Stomach (tissue), 8 donors: ENCODE measurements at regions not wholly inside any gene's neighbourhood (a gene's known extent, or its start where the extent isn't known, plus 50 kb on each side); places are given as distances from the start of the nearest gene placed in this dataset.

Experiments
- DNase-seq, 2 donors: peaks; one replicate each; pipeline versions ENCODE4 v3.0.0 to v3.0.0-alpha.2; 2013 to 2019
- H3K27ac ChIP-seq, 5 donors: fragments of 200-600 bp in 4 of 5; sonication (generic) in 4 of 5; one replicate each; pipeline ENCODE4 v1.5.1; 2013 to 2019; ENCODE audit warnings: mild to moderate bottlenecking in 1 of 5, moderate library complexity in 1 of 5
- H3K27me3 ChIP-seq, 3 donors: fragments of 200-600 bp; sonication (generic); one replicate each; pipeline ENCODE4 v1.5.1; 2017 to 2019; ENCODE audit warnings: mixed run types in 1 of 3
- H3K36me3 ChIP-seq, 4 donors: fragments of 200-600 bp; sonication (generic); 1 replicate in 3 of 4; 2 replicates in 1 of 4; pipeline ENCODE4 v1.5.1; 2016 to 2019
- H3K4me1 ChIP-seq, 4 donors: fragments of 200-600 bp; sonication (generic); one replicate each; pipeline ENCODE4 v1.5.1; 2016 to 2019
- H3K4me3 ChIP-seq, 4 donors: fragments of 200-600 bp; sonication (generic) in 3 of 4; one replicate each; pipeline ENCODE4 v1.5.1; 2016 to 2019; ENCODE audit warnings: mild to moderate bottlenecking in 1 of 4
- H3K9me3 ChIP-seq, 4 donors: fragments of 200-600 bp; sonication (generic); one replicate each; pipeline ENCODE4 v1.5.1; 2016 to 2019
- CTCF ChIP-seq, 7 experiments: fragments of 450-650 bp in 4 of 7; fragments of 200-600 bp in 3 of 7; sonication (generic) in 3 of 7; IDR thresholded peaks; one replicate each; pipeline ENCODE4 v1.5.1; 2016 to 2019; ENCODE audit warnings: antibody characterized with exemption in 7 of 7, control low read depth in 2 of 7, mild to moderate bottlenecking in 1 of 7
- EP300 ChIP-seq: sonication (generic); formaldehyde crosslinking; IDR thresholded peaks from one replicate; pipeline ENCODE4 v1.6.1; 2017; ENCODE audit warnings: antibody characterized with exemption
- POLR2A ChIP-seq, 4 donors: fragments of 450-650 bp; IDR thresholded peaks; one replicate each; pipeline ENCODE4 v1.6.1; 2016; ENCODE audit warnings: antibody characterized with exemption in 4 of 4, control low read depth in 2 of 4, mild to moderate bottlenecking in 1 of 4, moderate library complexity in 1 of 4
- POLR2AphosphoS5 ChIP-seq, 3 donors: sonication (generic); formaldehyde crosslinking; IDR thresholded peaks; one replicate each; pipeline ENCODE4 v1.6.1; 2016; ENCODE audit warnings: antibody characterized with exemption in 3 of 3
- WGBS, 5 donors: extraction: QIAGEN DNeasy Blood & Tissue Kit in 3 of 5; methylation state at CpG; one replicate each; pipeline versions ENCODE4 v1.1.5 to v1.1.7; 2013 to 2018; 5-methylcytosine and 5-hydroxymethylcytosine counted together
- intact Hi-C: fragments of 100-400 bp; cut with DNase I; formaldehyde crosslinking; loops from one replicate; pipeline ENCODE4 v1.15.1; 2023; ENCODE audit warnings: low total_unique reads
- donor health status: healthy with polysubstance abuse.
- donor health status: Bipolar disorder and iron deficiency.
- donor health status: healthy.

GRCh38 chr12:14194572-14194971 is 170.9 kb upstream of the ATF7IP start:
- no peaks in the 10 kb centered on the region for H3K4me1 ChIP-seq
- H3K27me3 ChIP-seq: no peaks in the 10 kb centered on the region
- no peak overlapping the region for H3K27ac ChIP-seq
- H3K9me3 ChIP-seq: no peaks in the 10 kb centered on the region
- no peak for DNase-seq
- intact Hi-C loops: no loop called here
- TF ChIP-seq POLR2AphosphoS5 (IDR thresholded peaks at IDR 0.05): no peak
- no peak for TF ChIP-seq CTCF (IDR thresholded peaks at IDR 0.05)
- TF ChIP-seq POLR2A (IDR thresholded peaks at IDR 0.05): no peak
- no peak for TF ChIP-seq EP300
- H3K4me3 ChIP-seq: no peak overlapping the region
- H3K36me3 ChIP-seq: no peaks in the 10 kb centered on the region
- 89 to 95% (median 93%) methylated on average over 11 of the region's 11 CpGs for WGBS, 5 donors

GRCh38 chr12:14199455-14200198 is 165.9 kb upstream of the ATF7IP start:
- Histone ChIP-seq H3K4me1 (no peaks in the 10 kb centered on the region), H3K4me3 (no peak overlapping the region), H3K27ac (no peak overlapping the region), H3K27me3 (no peaks in the 10 kb centered on the region), H3K36me3 (no peaks in the 10 kb centered on the region), H3K9me3 (no peaks in the 10 kb centered on the region)
- no peak for TF ChIP-seq EP300
- TF ChIP-seq POLR2A (IDR thresholded peaks at IDR 0.05): no peak
- no peak for TF ChIP-seq POLR2AphosphoS5 (IDR thresholded peaks at IDR 0.05)
- no peak for TF ChIP-seq CTCF (IDR thresholded peaks at IDR 0.05)
- intact Hi-C loops: no loop called here
- WGBS, 5 donors: 50 to 72% (median 56%) methylated on average over 4 of the region's 4 CpGs
- DNase-seq: no peak

- no peaks in the 10 kb centered on the region for H3K27me3 ChIP-seq
- no peak overlapping the region for H3K27ac ChIP-seq
- H3K4me3 ChIP-seq: no peak overlapping the region
- 88 to 93% (median 90%) methylated on average over 2 of the region's 2 CpGs for WGBS, 5 donors
- H3K9me3 ChIP-seq: no peaks in the 10 kb centered on the region
- DNase-seq: no peak
- intact Hi-C loops: no loop called here
- no peaks in the 10 kb centered on the region for H3K36me3 ChIP-seq
- no peak for TF ChIP-seq CTCF (IDR thresholded peaks at IDR 0.05)
- TF ChIP-seq EP300: no peak
- TF ChIP-seq POLR2AphosphoS5 (IDR thresholded peaks at IDR 0.05): no peak
- TF ChIP-seq POLR2A (IDR thresholded peaks at IDR 0.05): no peak
- H3K4me1 ChIP-seq: no peaks in the 10 kb centered on the region
These were observed 164.9 kb upstream of the ATF7IP start for GRCh38 chr12:14200598-14200997.

- no peak for TF ChIP-seq POLR2A (IDR thresholded peaks at IDR 0.05)
- no peaks in the 10 kb centered on the region for H3K27me3 ChIP-seq
- intact Hi-C loops: no loop called here
These were observed 164.2 kb upstream of the ATF7IP start for GRCh38 chr12:14201291-14201690.

GRCh38 chr12:14207905-14208551 is 157.5 kb upstream of the ATF7IP start:
- peak; percentile 65 to 86 for DNase-seq
- H3K9me3 ChIP-seq: no peaks in the 10 kb centered on the region
- TF ChIP-seq POLR2AphosphoS5 (IDR thresholded peaks at IDR 0.05) (peak in 1 of 3 donors; percentile 44), CTCF (IDR thresholded peaks at IDR 0.05) (no peak), POLR2A (IDR thresholded peaks at IDR 0.05) (no peak), EP300 (no peak)

More at GRCh38 chr12:14201291-14201690, 164.2 kb upstream of the ATF7IP start:
- Histone ChIP-seq H3K9me3 (no peaks in the 10 kb centered on the region), H3K4me1 (no peaks in the 10 kb centered on the region), H3K27ac (no peak overlapping the region), H3K36me3 (no peaks in the 10 kb centered on the region), H3K4me3 (no peak overlapping the region)
- DNase-seq: no peak
- 85 to 100% (median 93%) methylated on average over 1 of the region's 1 CpG for WGBS, 5 donors

More at GRCh38 chr12:14207905-14208551, 157.5 kb upstream of the ATF7IP start:
- Histone ChIP-seq H3K27me3 (no peaks in the 10 kb centered on the region), H3K27ac (peak overlapping the region in 2 of 5 donors; percentile 34 to 76), H3K36me3 (no peaks in the 10 kb centered on the region), H3K4me3 (no peak overlapping the region), H3K4me1 (peaks cover 0 to 16% (median 10%) of the 10 kb centered on the region in 4 donors)
- intact Hi-C loops: no loop called here
- 28 to 61% (median 37%) methylated on average over 4 of the region's 4 CpGs for WGBS, 5 donors
